DMS79 treated with DMSO at 0.1 percent for 48 hours (cell line): ENCODE measurements at regions not wholly inside any gene's neighbourhood (a gene's known extent, or its start where the extent isn't known, plus 50 kb on each side); places are given as distances from the start of the nearest gene placed in this dataset.

Experiments
- DNase-seq: peaks from one replicate; lab custom pipeline; 2025; lab: John Stamatoyannopoulos, UW

DNA sequence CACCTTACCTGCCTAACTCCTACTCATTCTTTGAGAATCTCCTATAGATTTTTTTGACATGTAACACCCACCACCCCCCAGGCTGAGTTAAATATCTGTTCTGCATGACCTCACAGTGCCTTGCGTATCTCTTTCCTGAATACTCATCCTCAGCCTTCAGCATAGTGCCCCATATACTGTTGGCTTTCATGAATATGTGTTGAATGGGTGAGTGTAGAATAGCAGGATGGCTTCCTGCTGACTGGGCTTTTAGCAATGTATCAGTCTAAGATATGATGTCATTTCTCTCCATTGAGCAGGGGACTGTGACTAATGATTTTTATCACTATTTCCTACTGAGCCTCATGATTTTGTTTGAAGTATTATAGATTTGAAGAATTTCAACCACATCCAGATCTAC lies 361.6 kb upstream of the MARCKS start:
- DNase-seq: no peak

DNA sequence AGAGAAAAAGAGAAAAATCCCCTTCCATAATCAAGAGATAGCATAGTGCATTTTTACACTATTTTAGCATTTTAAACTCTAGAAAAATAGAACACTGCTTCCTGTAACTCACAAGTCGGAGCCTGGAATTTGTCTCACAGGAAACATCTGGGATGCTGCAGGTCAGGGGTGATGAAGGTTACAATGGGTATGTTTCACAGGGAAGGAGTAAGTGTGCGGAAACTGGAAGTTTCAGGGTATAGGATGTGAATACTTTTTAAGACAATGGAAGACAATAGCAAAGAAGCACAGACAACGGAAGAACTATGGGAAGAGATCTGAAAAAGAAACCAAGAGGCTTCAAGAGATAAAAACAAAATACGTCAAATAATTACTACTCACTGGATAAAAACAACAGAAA lies 361.0 kb upstream of the MARCKS start:
- DNase-seq: no peak

- DNase-seq: no peak
Measured at GRCh38 chr6:113500221-113500620, 356.9 kb upstream of the MARCKS start.

GRCh38 chr6:113505084-113505699 lies 352.0 kb upstream of the MARCKS start:
- no peak for DNase-seq

DNA sequence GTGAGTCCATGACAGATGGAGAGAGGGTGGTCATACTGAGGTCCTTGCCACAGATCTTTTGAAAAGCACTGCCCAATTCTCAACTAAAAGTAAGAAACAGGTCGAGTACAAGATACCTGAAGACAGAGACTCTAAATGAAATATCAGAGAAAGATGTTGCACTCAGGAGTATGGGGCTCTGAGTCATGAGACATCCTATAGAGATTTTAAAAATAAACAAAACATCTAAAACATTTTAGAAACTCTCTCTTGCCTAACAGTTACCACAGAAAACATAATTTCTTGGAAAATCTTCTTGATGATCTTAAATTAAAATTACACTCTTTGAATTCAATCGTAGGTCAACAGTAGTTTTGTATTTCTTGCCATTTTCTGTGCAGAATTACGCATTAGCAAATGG lies 348.9 kb upstream of the MARCKS start:
- no peak for DNase-seq

GRCh38 chr6:113511100-113511499 lies 346.0 kb upstream of the MARCKS start:
- no peak for DNase-seq

GRCh38 chr6:113512576-113512975 lies 344.6 kb upstream of the MARCKS start:
- DNase-seq: no peak

GRCh38 chr6:113513086-113513485 lies 344.1 kb upstream of the MARCKS start:
- no peak for DNase-seq

DNA sequence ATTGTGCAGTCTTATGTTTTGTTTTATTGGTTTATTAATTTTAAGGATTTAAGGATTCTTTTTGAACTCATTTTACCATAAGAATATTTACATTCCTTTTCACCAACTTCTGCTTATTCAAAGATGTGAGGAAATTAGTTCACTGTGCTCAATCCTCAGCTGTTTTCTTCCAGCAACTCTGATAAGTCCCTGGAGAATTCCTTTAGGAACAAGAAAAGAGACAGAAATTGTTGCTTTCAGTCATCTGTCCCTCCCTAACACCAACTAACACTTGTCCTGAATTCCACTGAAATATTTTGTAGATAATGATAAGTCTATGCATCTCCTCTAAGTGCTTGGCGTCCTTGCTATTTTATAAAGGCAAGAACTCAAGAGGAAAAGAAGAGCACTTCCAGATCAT lies 334.8 kb upstream of the MARCKS start:
- no peak for DNase-seq

- DNase-seq: no peak
Measured at GRCh38 chr6:113524826-113525225, 332.3 kb upstream of the MARCKS start.

GRCh38 chr6:113526553-113526952 lies 330.6 kb upstream of the MARCKS start:
- DNase-seq: no peak

- no peak for DNase-seq
Measured at GRCh38 chr6:113526995-113527394, 330.1 kb upstream of the MARCKS start.

DNA sequence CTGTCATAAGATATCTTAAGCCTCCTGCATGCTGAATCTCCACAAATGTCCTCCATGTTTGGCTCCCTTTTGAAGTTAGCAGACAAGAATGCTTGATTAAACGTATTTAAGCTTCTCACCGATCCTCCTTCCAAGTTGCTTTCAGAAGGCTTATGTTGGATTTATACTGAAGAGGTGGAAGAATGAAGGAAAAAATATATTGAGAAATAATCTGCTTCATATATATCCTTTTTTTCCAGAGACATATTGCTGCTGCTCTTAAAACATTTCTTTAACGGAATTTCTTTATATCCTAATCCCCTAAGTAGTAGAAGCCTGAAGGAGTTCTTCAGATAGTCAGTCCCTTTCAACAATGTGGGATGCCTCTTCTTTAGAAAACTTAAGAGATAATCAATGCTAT lies 329.0 kb upstream of the MARCKS start:
- DNase-seq: no peak

DNA sequence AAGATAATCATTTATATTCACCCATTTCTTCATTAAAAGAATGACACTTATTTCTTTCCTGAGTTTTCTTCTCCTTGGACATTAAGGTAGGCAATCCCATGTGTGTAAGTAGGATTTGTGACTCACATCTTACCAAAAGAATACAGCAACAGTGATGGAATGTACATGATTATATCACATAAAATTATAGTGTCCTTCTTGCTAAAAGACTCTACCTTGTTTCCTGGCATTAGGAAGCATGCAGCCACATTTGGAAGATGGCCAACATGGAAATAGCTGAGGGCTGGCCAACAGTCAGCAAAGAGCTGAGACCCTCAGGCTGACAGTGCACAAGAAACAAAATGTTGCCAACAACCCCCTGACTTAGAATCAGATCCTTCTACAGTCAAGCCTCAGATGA lies 327.9 kb upstream of the MARCKS start:
- DNase-seq: no peak

GRCh38 chr6:113529879-113530278 lies 327.3 kb upstream of the MARCKS start:
- no peak for DNase-seq

DNA sequence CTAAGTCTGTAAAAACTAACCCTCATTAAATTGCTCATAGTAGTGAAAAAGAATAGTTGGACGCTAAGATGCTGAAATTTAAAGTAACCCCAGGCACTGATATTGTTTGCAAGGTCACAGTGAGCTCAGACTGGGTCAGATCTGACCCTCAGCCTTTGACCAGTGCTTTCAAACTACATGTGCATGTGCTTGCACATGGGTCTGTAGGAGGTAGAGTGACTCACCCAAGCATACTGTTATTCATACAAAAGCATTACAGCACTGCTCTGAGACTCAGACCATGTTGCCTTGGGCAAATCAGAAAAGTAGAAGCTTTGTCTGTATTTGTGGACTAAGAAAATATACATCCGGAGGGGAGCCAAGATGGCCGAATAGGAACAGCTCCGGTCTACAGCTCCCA lies 326.4 kb upstream of the MARCKS start:
- DNase-seq: no peak

GRCh38 chr6:113539202-113539601 lies 317.9 kb upstream of the MARCKS start:
- DNase-seq: no peak

DNA sequence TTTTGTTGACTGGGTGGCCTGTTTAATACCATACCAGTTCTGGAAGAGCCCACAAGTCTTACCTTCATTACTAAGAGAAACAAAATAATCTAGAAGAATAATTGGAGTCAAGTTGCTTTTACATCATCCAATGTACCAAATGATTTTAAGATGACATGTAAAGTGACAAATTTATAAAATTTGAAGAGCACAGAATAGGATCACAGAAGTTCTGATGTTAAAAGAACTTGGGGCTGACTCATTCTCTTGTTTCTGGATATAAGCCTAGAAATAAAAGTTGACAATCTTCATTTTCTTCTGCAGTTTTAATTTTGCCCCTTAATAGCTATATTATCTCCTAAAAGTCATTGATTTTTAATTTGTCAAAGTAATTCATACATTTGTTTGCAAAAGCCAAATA lies 317.5 kb upstream of the MARCKS start:
- no peak for DNase-seq

GRCh38 chr6:113540466-113540865 lies 316.7 kb upstream of the MARCKS start:
- DNase-seq: no peak

- DNase-seq: no peak
Measured at GRCh38 chr6:113551168-113551567, 306.0 kb upstream of the MARCKS start.

DNA sequence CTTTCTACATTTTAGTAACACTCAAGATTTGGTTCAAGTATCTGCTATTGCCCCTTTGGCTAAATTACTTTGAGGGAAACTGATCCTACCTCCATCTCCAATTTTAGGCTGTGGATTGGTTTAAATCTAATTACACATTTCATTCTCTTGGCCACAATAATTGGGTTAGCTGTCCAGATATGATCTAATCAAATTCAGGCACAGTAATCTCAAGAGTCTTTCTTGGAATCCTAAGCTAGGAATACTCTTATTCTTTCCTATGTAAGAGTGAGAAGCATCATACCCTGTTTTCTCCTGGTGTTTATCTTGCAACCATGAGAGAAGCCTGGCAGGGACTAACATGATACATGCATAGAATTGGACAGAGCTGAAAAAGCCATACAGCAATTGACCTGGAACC lies 300.4 kb upstream of the MARCKS start:
- no peak for DNase-seq

- DNase-seq: no peak
Measured at GRCh38 chr6:113558431-113558830, 298.7 kb upstream of the MARCKS start.

DNA sequence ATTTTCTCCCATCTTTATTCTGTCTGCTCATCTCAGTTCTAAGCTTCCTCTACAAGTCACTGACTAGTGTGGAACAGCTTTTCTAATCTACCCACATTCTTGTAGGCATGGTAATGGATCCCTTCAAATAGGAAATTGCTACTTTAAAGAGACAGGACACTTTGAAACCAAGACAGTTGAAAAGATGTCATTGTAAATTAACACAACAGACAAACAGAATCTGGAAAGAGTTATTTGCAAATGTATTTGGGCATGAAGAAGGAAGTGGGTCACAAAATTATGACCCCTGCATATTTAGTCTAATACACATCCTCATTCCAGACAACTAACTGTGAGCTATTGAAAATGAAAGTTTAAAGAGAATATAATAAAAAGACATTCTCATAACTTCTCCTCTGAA lies 298.2 kb upstream of the MARCKS start:
- DNase-seq: no peak

GRCh38 chr6:113560376-113560775 lies 296.8 kb upstream of the MARCKS start:
- DNase-seq: no peak

DNA sequence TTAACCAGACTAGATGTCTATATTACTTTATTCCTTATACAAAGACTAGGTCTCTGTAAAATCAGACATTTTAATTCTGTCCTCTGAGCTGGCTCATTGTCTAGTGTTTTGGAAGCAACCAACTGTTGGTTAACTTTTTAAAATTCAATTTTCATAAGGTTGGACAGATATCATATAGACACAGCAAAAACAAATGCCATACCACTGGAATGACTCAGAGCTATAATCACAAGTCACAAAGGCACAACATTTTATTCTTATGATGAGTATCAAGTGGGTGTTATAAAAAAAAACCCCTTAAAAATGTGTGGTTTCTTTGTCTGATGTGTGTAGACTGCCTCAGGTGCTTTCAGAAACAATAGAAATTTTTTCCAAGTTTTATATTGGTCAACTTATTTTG lies 296.2 kb upstream of the MARCKS start:
- DNase-seq: no peak
